Ectodermal cell (in vitro differentiated cells): ENCODE measurements at regions not wholly inside any gene's neighbourhood (a gene's known extent, or its start where the extent isn't known, plus 50 kb on each side); places are given as distances from the start of the nearest gene placed in this dataset.

Experiments
- H3K27ac ChIP-seq: 2 replicates; pipeline ENCODE4 v1.7.0; 2013; ENCODE audit warnings: mild to moderate bottlenecking, low read depth, low read length; ENCODE audit not compliant: insufficient read depth, poor library complexity, severe bottlenecking
- H3K27me3 ChIP-seq: 2 replicates; pipeline ENCODE4 v1.7.0; 2013; ENCODE audit warnings: mild to moderate bottlenecking, low read length; ENCODE audit not compliant: insufficient read depth, control insufficient read depth, poor library complexity, severe bottlenecking
- H3K36me3 ChIP-seq: one replicate; pipeline ENCODE4 v1.7.0; 2013; ENCODE audit warnings: low read length; ENCODE audit not compliant: control insufficient read depth, insufficient read depth
- H3K4me1 ChIP-seq: one replicate; pipeline ENCODE4 v1.7.0; 2013; ENCODE audit warnings: low read length; ENCODE audit not compliant: control insufficient read depth, insufficient read depth
- H3K4me3 ChIP-seq: 2 replicates; pipeline ENCODE4 v1.7.0; 2013; ENCODE audit warnings: low read depth, low read length, control low read depth; ENCODE audit not compliant: insufficient read depth
- H3K9me3 ChIP-seq: 2 replicates; pipeline ENCODE4 v1.7.0; 2013; ENCODE audit warnings: mild to moderate bottlenecking, low read length, moderate library complexity; ENCODE audit not compliant: control insufficient read depth
- WGBS, 2 experiments: methylation state at CpG; one replicate each; pipeline ENCODE4 v1.1.7; 2013; ENCODE audit warnings: missing lambda C conversion rate in 2 of 2; 5-methylcytosine and 5-hydroxymethylcytosine counted together

DNA sequence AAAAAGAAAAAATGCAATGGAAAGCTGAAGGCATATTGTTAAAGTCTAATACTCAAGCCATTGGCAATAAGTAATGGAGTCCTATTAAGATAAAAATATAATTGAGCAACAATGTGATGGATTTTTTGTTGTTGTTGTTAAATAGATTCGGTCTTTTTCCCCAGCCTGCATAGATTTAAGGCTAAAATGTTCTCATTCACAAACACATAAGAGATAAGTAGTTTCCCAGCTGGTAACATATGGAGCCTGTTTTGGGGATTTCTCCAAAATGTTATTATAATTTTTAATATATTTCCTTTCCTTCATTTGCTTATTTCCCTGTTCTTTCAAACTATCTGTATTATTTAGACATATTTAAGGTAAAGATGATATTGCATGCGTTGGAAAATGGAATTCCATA, 1149.1 kb upstream of the PRR20A start:
- WGBS, 2 experiments, result 100% methylated on average over 1 of the region's 2 CpGs; no CpG with 5 or more reads in 1 of the 2 experiments
- no peaks in the 10 kb centered on the region for H3K27me3 ChIP-seq
- H3K4me3 ChIP-seq, result no peak overlapping the region
- H3K27ac ChIP-seq, result no peak overlapping the region
- H3K36me3 ChIP-seq, result no peaks in the 10 kb centered on the region
- no peaks in the 10 kb centered on the region for H3K9me3 ChIP-seq
- no peaks in the 10 kb centered on the region for H3K4me1 ChIP-seq

DNA sequence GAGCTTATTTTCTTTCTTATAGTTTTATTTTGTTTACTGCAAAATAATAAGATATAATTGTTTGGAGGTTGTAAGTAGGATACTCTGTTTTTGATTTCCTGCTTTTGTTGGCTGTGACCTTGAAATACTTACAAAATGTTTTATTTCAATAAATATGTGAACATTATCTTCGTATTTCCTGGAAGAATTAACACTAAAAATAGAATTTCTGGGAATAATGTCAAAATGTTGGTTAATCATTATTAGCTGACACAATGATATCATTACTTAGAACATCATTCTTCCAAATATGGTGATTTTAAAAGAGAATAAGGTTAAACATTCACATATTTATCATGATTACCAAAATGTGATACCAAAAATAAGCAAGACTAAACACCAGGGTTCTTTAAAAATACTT, 1148.6 kb upstream of the PRR20A start:
- no peaks in the 10 kb centered on the region for H3K36me3 ChIP-seq
- no CpG with 5 or more reads among the region's 1 CpG for WGBS, 2 experiments
- H3K27me3 ChIP-seq, result no peaks in the 10 kb centered on the region
- H3K27ac ChIP-seq, result no peak overlapping the region
- H3K9me3 ChIP-seq, result no peaks in the 10 kb centered on the region
- H3K4me1 ChIP-seq, result no peaks in the 10 kb centered on the region
- no peak overlapping the region for H3K4me3 ChIP-seq

DNA sequence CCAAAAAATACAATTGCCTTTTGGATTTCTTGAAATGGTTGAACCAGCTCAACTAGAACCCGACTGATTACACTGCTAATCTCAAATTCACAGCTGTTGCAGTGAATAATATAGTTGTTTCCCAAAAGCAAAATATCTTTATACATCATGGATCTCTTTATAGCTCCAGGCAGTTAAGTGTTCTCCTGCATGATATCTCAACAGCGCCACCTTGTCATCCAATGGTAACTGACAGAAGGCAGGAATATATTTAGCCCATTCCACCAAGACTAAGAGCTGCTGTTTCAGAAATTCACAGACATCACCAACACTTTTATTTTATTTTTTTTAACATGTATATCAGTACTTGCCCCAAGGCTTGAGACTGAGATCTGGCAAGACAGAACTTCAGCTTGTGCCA, 1141.0 kb upstream of the PRR20A start:
- Histone ChIP-seq H3K27me3 (no peaks in the 10 kb centered on the region), H3K4me3 (no peak overlapping the region), H3K9me3 (no peaks in the 10 kb centered on the region), H3K27ac (no peak overlapping the region), H3K36me3 (no peaks in the 10 kb centered on the region), H3K4me1 (no peaks in the 10 kb centered on the region)
- 88 to 91% methylated on average over 2 of the region's 2 CpGs for WGBS, 2 experiments

DNA sequence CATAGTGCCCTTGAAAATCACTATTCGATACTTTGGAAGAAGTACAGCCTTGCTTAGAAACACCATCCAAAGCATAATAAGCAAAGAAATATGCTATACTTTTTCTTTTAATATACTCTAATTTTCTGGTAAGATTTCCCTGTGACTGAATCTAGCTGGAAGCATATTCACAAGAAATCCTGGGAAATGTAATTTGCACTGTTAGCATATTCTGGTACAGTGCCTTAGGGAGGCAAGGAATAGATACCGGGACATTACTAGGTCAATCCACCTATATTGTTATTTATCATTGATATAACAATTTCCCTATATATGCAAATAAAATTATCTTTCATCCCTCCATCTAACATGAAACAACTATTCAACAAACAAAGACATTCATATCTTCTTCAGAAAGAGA, 1131.3 kb upstream of the PRR20A start:
- Histone ChIP-seq H3K27me3 (no peaks in the 10 kb centered on the region), H3K36me3 (no peaks in the 10 kb centered on the region), H3K4me3 (no peak overlapping the region), H3K4me1 (no peaks in the 10 kb centered on the region), H3K9me3 (no peaks in the 10 kb centered on the region), H3K27ac (no peak overlapping the region)
- WGBS, 2 experiments, result 94 to 100% methylated on average over 1 of the region's 2 CpGs

DNA sequence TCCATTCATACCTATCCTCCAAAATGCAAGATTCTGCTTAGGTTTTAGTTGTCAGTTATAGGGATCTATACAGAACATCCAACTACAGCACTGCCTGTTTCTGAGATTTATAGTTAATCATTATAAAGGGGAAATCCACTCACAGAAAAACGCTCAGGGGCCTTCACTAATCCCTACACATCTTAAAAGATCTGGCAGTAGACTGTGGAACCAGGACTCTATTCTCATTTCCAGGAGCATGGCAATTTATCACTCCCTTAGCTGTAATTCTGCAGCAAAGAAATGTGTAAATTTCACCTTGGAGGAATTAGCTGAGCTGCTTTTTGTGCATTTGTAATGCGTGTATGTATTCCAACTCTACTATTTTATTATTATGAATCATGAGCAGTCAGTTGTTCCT, 1128.1 kb upstream of the PRR20A start:
- 92 to 100% methylated on average over 1 of the region's 2 CpGs for WGBS, 2 experiments
- no peaks in the 10 kb centered on the region for H3K4me1 ChIP-seq
- H3K9me3 ChIP-seq, result no peaks in the 10 kb centered on the region
- H3K4me3 ChIP-seq, result no peak overlapping the region
- H3K27me3 ChIP-seq, result no peaks in the 10 kb centered on the region
- no peaks in the 10 kb centered on the region for H3K36me3 ChIP-seq
- H3K27ac ChIP-seq, result no peak overlapping the region

DNA sequence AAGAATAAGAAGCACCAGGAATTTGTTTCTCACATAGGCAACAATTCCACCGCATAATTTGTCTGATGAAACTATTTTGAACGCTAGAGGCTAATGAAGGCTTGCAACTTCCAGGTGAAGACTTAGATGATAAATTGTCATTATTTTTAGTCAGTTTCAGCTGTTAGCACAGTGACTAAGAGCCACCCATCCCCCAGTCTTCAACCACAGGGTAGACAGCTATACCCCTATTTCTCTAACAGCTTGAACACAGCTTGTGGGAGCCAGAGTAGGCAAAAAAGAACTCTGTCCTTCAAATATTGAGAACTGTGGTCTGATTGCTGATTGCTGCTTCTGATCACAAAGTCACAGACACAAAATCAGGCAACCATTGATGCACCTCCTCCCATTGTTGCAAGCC, 1124.8 kb upstream of the PRR20A start:
- 44 to 50% methylated on average over 2 of the region's 2 CpGs for WGBS, 2 experiments
- Histone ChIP-seq H3K27me3 (no peaks in the 10 kb centered on the region), H3K36me3 (no peaks in the 10 kb centered on the region), H3K4me1 (no peaks in the 10 kb centered on the region), H3K27ac (no peak overlapping the region), H3K9me3 (no peaks in the 10 kb centered on the region), H3K4me3 (no peak overlapping the region)

DNA sequence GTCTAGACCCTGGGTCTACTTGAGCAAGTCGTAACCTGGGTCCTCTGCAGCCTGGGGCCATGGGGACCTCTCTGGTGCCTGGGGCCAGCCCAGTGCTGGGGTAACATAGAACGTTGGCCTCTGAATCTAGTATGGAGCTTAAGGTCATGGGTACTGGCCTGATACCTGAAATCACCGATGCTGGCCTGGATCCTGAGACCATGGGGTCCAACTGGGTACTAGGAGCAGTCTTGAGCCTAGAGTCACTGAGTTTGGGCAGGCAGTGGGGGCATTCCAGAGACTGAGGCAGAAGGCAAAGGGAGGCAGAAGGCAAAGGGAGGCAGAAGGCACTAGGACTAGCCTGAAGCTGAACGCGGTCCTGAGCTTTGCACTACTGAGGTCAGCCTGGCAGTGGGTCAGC, 1121.1 kb upstream of the PRR20A start:
- Histone ChIP-seq H3K27ac (no peak overlapping the region), H3K36me3 (no peaks in the 10 kb centered on the region), H3K4me1 (no peaks in the 10 kb centered on the region), H3K9me3 (no peaks in the 10 kb centered on the region), H3K27me3 (no peaks in the 10 kb centered on the region), H3K4me3 (no peak overlapping the region)
- 92 to 95% methylated on average over 5 of the region's 5 CpGs for WGBS, 2 experiments

DNA sequence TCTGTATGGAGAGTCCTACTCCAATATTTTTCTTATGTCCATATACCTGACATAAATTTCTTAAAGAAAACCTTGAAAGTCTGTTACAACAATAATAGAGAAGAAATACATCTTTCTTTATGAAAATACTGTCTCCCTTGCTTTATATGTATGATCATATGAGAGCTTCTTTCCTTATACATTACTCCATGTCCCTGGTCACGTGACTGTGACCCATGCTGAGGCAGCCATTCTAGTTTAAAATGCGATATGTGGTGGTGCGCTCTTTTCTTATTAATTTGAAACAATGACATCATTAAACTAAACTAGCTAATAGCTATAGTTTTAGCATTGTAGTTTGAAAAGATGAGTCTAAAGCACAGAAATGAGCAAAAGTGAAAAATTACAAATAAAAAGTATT, 1120.3 kb upstream of the PRR20A start:
- whole genome bisulfite sequencing, 2 experiments, result 100% methylated on average over 1 to 3 of the region's 3 CpGs

DNA sequence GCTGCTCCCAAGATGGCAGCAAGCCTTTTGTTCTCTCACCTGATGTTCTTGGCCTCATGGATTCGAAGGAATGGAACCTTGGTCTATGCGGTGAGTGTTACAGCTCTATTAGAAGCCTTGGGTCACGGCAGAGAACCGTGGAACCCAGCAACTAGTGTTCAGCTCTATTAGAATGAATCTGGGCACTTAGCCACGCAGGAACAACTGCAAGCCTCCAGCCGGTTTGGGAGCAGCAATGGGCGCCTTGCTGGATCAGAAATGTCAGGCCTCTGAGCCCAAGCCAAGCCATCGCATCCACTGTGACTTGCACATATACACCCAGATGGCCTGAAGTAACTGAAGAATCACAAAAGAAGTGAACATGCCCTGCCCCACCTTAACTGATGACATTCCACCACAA, 1100.7 kb upstream of the PRR20A start:
- Histone ChIP-seq H3K36me3 (no peaks in the 10 kb centered on the region), H3K27me3 (no peaks in the 10 kb centered on the region), H3K9me3 (no peaks in the 10 kb centered on the region), H3K27ac (no peak overlapping the region), H3K4me3 (no peak overlapping the region), H3K4me1 (no peaks in the 10 kb centered on the region)
- WGBS, 2 experiments, result 94 to 95% methylated on average over 8 of the region's 8 CpGs

More for the DNA sequence above, 1120.3 kb upstream of the PRR20A start:
- no peaks in the 10 kb centered on the region for H3K27me3 ChIP-seq
- H3K4me3 ChIP-seq, result no peak overlapping the region
- H3K9me3 ChIP-seq, result no peaks in the 10 kb centered on the region
- H3K4me1 ChIP-seq, result no peaks in the 10 kb centered on the region
- H3K27ac ChIP-seq, result no peak overlapping the region
- no peaks in the 10 kb centered on the region for H3K36me3 ChIP-seq

DNA sequence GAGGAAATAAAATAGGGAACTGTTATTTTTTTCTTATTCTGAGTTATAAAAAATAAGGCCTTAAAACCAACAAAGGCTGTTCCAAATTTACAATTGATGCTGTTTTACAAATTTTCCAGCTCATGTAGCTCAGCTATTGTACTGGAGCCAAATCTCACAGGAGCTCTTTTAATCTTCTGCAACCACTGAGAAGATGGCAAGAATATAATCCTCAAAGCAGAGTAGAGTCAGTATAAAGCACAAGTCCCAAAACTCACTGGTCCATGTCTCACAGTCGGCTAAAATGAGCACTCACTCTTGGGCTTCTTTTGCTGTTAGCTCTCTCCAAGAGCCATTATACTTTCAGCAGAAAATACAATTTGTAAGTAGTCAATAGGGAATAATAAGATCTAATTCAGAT, 1074.4 kb upstream of the PRR20A start:
- H3K4me1 ChIP-seq, result no peaks in the 10 kb centered on the region
- H3K27ac ChIP-seq, result no peak overlapping the region
- no peaks in the 10 kb centered on the region for H3K9me3 ChIP-seq
- 93 to 100% methylated on average over 1 of the region's 1 CpG for WGBS, 2 experiments
- no peaks in the 10 kb centered on the region for H3K27me3 ChIP-seq
- no peaks in the 10 kb centered on the region for H3K36me3 ChIP-seq
- H3K4me3 ChIP-seq, result no peak overlapping the region

DNA sequence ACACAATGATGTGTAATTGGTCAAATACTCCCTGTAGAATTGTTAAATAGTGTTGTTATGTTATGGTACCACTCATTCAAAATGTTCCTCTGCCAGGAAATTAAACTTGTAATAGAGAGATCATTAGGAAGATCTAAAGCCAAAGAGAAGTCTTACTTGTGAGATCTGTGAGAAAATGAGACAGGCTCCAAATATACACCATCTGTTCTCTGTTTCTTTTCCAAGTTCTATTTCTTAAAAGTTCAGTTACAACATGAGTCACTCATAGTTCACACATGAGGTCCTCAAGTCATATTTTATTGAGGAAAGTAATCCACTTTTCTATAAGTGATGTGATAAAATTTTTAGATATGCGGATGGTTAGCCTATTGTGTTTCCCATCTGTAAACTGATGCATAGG, 1038.1 kb upstream of the PRR20A start:
- H3K9me3 ChIP-seq, result no peaks in the 10 kb centered on the region
- WGBS, 2 experiments, result 92% methylated on average over 1 of the region's 1 CpG; no CpG with 5 or more reads in 1 of the 2 experiments
- no peaks in the 10 kb centered on the region for H3K27me3 ChIP-seq
- H3K27ac ChIP-seq, result no peak overlapping the region
- no peaks in the 10 kb centered on the region for H3K4me1 ChIP-seq
- H3K4me3 ChIP-seq, result no peak overlapping the region
- no peaks in the 10 kb centered on the region for H3K36me3 ChIP-seq
